HCT116 (cell line): ENCODE measurements at regions not wholly inside any gene's neighbourhood (a gene's known extent, or its start where the extent isn't known, plus 50 kb on each side); places are given as distances from the start of the nearest gene placed in this dataset.

ENCODE experiments used
- CTCF ChIP-seq, 3 experiments: fragments of 200-600 bp in 1 of 3; sonication (generic) in 1 of 3; IDR thresholded peaks in 2 of 3; conservative IDR thresholded peaks in 1 of 3; 2 replicates each; pipeline ENCODE4 v1.5.1; 2012 to 2017; ENCODE audit warnings: low read depth in 2 of 3, low read length in 2 of 3, antibody characterized with exemption in 1 of 3, borderline replicate concordance in 1 of 3, control low read depth in 1 of 3, mild to moderate bottlenecking in 1 of 3, mixed read lengths in 1 of 3, mixed run types in 1 of 3, moderate library complexity in 1 of 3; ENCODE audit not compliant: insufficient read depth in 1 of 3
- EZH2 ChIP-seq: fragments of 200-600 bp; sonication (generic); IDR thresholded peaks from 2 replicates; pipeline ENCODE4 v1.6.1; 2017; ENCODE audit warnings: antibody characterized with exemption, mixed run types
- YY1 ChIP-seq: IDR thresholded peaks from 2 replicates; pipeline ENCODE4 v1.6.1; 2011; ENCODE audit warnings: low read length, low read depth, moderate library complexity, mild to moderate bottlenecking; ENCODE audit not compliant: insufficient replicate concordance; ENCODE audit errors: extremely low read depth
- ZFX ChIP-seq: fragments of 450-650 bp; IDR thresholded peaks from 2 replicates; pipeline ENCODE4 v1.6.1; 2017

- TF ChIP-seq ZFX = no peak
- no peak for TF ChIP-seq YY1
- TF ChIP-seq CTCF (IDR thresholded peaks at IDR 0.05 in 2 of 3, conservative IDR thresholded peaks at IDR 0.05 in 1 of 3; ENCODE audit: borderline replicate concordance in 1 of 3, insufficient read depth in 1 of 3, low read depth in 2 of 3, low read length in 2 of 3) = no peak
- no peak for TF ChIP-seq EZH2
Measured at GRCh38 chr3:191133359-191133758, 65.7 kb upstream of the OSTN start.
